ENCODE measurements at regions not wholly inside any gene's neighbourhood (a gene's known extent, or its start where the extent isn't known, plus 50 kb on each side); places are given as distances from the start of the nearest gene placed in this dataset.

DNA sequence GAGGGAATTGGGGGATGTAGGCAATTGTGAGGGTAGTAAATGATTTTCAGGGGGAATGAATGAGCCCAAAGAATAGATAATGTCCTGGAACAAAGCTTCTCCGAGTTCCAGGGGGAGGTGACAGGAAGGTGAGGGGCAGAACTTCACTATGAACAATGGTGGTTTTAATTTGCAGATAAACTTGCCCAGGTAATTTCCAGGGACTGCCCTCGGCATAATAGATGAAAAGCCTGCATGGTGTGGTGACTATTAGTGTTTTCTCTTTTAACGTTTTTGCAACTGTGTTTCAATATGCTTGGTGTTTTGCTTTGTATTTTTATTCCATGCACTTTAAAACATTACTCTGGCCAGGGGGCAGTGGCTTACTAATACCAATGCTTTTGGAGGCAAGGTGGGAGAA lies 325.2 kb upstream of the RGS6 start (continued):
- TF ChIP-seq, protein P1, sequence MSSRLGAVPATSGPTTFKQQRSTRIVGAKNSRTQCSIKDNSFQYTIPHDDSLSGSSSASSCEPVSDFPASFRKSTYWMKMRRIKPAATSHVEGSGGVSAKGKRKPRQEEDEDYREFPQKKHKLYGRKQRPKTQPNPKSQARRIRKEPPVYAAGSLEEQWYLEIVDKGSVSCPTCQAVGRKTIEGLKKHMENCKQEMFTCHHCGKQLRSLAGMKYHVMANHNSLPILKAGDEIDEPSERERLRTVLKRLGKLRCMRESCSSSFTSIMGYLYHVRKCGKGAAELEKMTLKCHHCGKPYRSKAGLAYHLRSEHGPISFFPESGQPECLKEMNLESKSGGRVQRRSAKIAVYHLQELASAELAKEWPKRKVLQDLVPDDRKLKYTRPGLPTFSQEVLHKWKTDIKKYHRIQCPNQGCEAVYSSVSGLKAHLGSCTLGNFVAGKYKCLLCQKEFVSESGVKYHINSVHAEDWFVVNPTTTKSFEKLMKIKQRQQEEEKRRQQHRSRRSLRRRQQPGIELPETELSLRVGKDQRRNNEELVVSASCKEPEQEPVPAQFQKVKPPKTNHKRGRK (CRISPR knock-in tag; IDR thresholded peaks at IDR 0.05; ENCODE audit: borderline replicate concordance): no peak
- TF ChIP-seq RORB (CRISPR knock-in tag; IDR thresholded peaks at IDR 0.05) (no peak), NR2C2 (CRISPR knock-in tag; IDR thresholded peaks at IDR 0.05) (no peak), ATF3 (CRISPR knock-in tag; conservative IDR thresholded peaks at IDR 0.05) (no peak)
- TF ChIP-seq, protein P2, sequence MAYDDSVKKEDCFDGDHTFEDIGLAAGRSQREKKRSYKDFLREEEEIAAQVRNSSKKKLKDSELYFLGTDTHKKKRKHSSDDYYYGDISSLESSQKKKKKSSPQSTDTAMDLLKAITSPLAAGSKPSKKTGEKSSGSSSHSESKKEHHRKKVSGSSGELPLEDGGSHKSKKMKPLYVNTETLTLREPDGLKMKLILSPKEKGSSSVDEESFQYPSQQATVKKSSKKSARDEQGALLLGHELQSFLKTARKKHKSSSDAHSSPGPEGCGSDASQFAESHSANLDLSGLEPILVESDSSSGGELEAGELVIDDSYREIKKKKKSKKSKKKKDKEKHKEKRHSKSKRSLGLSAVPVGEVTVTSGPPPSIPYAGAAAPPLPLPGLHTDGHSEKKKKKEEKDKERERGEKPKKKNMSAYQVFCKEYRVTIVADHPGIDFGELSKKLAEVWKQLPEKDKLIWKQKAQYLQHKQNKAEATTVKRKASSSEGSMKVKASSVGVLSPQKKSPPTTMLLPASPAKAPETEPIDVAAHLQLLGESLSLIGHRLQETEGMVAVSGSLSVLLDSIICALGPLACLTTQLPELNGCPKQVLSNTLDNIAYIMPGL (CRISPR knock-in tag; IDR thresholded peaks at IDR 0.05): no peak

DNA sequence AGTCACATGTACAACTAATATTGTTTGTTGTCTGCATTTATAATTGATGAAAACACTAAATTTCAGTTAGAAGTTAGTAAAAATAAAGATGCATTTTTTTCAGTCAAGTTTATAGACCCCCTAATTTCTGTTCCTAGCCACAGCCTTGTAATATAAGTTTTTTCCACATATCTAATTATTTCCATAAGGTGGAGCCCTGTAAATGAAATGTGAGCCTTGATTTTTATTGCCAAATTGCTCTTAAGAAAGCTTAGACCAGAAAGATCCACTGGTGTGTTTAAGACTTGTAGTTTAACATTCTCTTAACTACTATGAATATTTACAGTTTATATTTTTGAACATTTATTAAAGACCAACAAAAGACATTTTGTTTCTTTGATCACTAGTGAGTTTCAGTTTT lies 322.1 kb upstream of the RGS6 start:
- Mint-ChIP-seq H3K27me3 (ENCODE audit: low read depth) (no peaks in the 10 kb centered on the region), H3K9me3 (peaks cover 13% of the 10 kb centered on the region), H3K27ac (no peak overlapping the region), H3K4me1 (peaks cover 29% of the 10 kb centered on the region), H3K4me3 (no peak overlapping the region), H3K36me3 (0 out of 2 replicates have a peak, but pooled peaks cover 6% of the 10 kb centered on the region)
- ChIA-PET CTCF (no interaction called here), POLR2A (no interaction called here)
- DNase-seq (ENCODE audit: low spot score) (no peak), ATAC-seq (no peak)
- TF ChIP-seq CREB1 (CRISPR knock-in tag; IDR thresholded peaks at IDR 0.05): no peak
- no peak for TF ChIP-seq OVOL2 (CRISPR knock-in tag; IDR thresholded peaks at IDR 0.05; ENCODE audit: borderline replicate concordance)
- no peak for TF ChIP-seq ZNF263 (CRISPR knock-in tag; IDR thresholded peaks at IDR 0.05; ENCODE audit: low read depth)
- TF ChIP-seq MYBL2 (CRISPR knock-in tag; IDR thresholded peaks at IDR 0.05): no peak
- TF ChIP-seq MXD4 (CRISPR knock-in tag; IDR thresholded peaks at IDR 0.05; ENCODE audit: borderline replicate concordance): no peak
- TF ChIP-seq, protein P3, sequence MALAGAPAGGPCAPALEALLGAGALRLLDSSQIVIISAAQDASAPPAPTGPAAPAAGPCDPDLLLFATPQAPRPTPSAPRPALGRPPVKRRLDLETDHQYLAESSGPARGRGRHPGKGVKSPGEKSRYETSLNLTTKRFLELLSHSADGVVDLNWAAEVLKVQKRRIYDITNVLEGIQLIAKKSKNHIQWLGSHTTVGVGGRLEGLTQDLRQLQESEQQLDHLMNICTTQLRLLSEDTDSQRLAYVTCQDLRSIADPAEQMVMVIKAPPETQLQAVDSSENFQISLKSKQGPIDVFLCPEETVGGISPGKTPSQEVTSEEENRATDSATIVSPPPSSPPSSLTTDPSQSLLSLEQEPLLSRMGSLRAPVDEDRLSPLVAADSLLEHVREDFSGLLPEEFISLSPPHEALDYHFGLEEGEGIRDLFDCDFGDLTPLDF (CRISPR knock-in tag; IDR thresholded peaks at IDR 0.05): no peak
- TF ChIP-seq IRF2 (CRISPR knock-in tag; IDR thresholded peaks at IDR 0.05; ENCODE audit: borderline replicate concordance, low read depth): no peak
- TF ChIP-seq, protein P4, sequence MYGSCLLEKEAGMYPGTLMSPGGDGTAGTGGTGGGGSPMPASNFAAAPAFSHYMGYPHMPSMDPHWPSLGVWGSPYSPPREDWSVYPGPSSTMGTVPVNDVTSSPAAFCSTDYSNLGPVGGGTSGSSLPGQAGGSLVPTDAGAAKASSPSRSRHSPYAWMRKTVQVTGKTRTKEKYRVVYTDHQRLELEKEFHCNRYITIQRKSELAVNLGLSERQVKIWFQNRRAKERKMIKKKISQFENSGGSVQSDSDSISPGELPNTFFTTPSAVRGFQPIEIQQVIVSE (CRISPR knock-in tag; IDR thresholded peaks at IDR 0.05; ENCODE audit: borderline replicate concordance): no peak

- DNase-seq (ENCODE audit: low spot score) (no peak), ATAC-seq (no peak)
- Mint-ChIP-seq H3K4me1 (peaks cover 33% of the 10 kb centered on the region), H3K36me3 (0 out of 2 replicates have a peak, but pooled peaks cover 6% of the 10 kb centered on the region), H3K27ac (no peak overlapping the region), H3K4me3 (no peak overlapping the region), H3K27me3 (ENCODE audit: low read depth) (no peaks in the 10 kb centered on the region), H3K9me3 (peaks cover 13% of the 10 kb centered on the region)
- CTCF ChIA-PET: no interaction called here
- POLR2A ChIA-PET: no interaction called here
- no peak for TF ChIP-seq NFYB (CRISPR knock-in tag; conservative IDR thresholded peaks at IDR 0.05; ENCODE audit: low read depth)
- no peak for TF ChIP-seq NFE2L1 (CRISPR knock-in tag; IDR thresholded peaks at IDR 0.05)
- TF ChIP-seq MXD4 (CRISPR knock-in tag; IDR thresholded peaks at IDR 0.05; ENCODE audit: borderline replicate concordance): no peak
- no peak for TF ChIP-seq ARID4B (CRISPR knock-in tag; IDR thresholded peaks at IDR 0.05; ENCODE audit: borderline replicate concordance)
- TF ChIP-seq, protein P5, sequence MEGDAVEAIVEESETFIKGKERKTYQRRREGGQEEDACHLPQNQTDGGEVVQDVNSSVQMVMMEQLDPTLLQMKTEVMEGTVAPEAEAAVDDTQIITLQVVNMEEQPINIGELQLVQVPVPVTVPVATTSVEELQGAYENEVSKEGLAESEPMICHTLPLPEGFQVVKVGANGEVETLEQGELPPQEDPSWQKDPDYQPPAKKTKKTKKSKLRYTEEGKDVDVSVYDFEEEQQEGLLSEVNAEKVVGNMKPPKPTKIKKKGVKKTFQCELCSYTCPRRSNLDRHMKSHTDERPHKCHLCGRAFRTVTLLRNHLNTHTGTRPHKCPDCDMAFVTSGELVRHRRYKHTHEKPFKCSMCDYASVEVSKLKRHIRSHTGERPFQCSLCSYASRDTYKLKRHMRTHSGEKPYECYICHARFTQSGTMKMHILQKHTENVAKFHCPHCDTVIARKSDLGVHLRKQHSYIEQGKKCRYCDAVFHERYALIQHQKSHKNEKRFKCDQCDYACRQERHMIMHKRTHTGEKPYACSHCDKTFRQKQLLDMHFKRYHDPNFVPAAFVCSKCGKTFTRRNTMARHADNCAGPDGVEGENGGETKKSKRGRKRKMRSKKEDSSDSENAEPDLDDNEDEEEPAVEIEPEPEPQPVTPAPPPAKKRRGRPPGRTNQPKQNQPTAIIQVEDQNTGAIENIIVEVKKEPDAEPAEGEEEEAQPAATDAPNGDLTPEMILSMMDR (IDR thresholded peaks at IDR 0.05): no peak
- no peak for TF ChIP-seq MAX (CRISPR knock-in tag; IDR thresholded peaks at IDR 0.05)
- no peak for TF ChIP-seq ZNF121 (CRISPR knock-in tag; IDR thresholded peaks at IDR 0.05)
- TF ChIP-seq GRHL2 (CRISPR knock-in tag; IDR thresholded peaks at IDR 0.05; ENCODE audit: insufficient replicate concordance, severe bottlenecking): no peak
- no peak for TF ChIP-seq CBFB (CRISPR knock-in tag; IDR thresholded peaks at IDR 0.05; ENCODE audit: low read depth)
These were observed 321.4 kb upstream of the RGS6 start for GRCh38 chr14:71610797-71611196.

All from WTC11 (cell line).